DND-41 (cell line): ENCODE measurements at regions not wholly inside any gene's neighbourhood (a gene's known extent, or its start where the extent isn't known, plus 50 kb on each side); places are given as distances from the start of the nearest gene placed in this dataset.
"Not testable (repeated sequence)": the region's sequence is repeated elsewhere in the genome, so short reads cannot be mapped to it uniquely, and the experiment has no call there.

ENCODE experiments used
- EZH2 ChIP-seq: IDR thresholded peaks from 3 replicates; pipeline ENCODE4 v1.6.1; 2012; ENCODE audit warnings: borderline replicate concordance, low read depth, mild to moderate bottlenecking, moderate library complexity, low read length, inconsistent platforms; ENCODE audit not compliant: severe bottlenecking
- TF ChIP-seq, protein P1 (sequence below): IDR thresholded peaks from 2 replicates; pipeline ENCODE4 v1.5.1; 2012; ENCODE audit warnings: borderline replicate concordance, low read length, moderate library complexity, mild to moderate bottlenecking; ENCODE audit not compliant: poor library complexity, severe bottlenecking; ENCODE audit errors: extremely low read depth

DNA sequence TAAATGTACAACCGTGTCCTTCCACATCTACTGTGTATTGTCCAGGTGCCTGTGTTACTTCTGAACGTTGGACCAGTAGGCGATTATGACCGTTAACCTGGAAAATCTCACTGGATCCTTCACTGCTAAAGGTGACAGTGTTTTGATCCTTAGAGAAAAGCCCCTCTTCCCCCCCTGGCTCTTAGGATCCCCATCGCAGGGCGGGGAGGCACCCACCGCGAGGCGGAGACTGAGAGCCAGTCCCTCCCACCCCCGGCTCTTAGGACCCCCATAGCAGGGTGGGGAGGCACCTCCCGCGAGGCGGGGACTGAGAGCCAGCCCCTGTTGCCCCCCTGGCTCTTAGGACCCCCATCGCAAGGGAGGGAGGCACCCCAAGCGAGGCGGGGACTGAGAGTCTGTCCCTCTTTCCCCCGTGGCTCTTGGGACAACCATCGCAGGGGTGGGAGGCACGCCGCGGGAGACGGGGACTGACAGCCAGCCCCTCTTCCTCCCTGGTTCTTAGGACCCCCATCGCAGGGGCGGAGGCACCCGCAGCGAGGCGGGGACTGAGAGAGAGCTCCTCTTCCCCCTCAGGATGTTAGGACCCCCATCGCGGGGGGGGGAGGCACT, 194.3 kb upstream of the PZP start:
- TF ChIP-seq, protein P1, sequence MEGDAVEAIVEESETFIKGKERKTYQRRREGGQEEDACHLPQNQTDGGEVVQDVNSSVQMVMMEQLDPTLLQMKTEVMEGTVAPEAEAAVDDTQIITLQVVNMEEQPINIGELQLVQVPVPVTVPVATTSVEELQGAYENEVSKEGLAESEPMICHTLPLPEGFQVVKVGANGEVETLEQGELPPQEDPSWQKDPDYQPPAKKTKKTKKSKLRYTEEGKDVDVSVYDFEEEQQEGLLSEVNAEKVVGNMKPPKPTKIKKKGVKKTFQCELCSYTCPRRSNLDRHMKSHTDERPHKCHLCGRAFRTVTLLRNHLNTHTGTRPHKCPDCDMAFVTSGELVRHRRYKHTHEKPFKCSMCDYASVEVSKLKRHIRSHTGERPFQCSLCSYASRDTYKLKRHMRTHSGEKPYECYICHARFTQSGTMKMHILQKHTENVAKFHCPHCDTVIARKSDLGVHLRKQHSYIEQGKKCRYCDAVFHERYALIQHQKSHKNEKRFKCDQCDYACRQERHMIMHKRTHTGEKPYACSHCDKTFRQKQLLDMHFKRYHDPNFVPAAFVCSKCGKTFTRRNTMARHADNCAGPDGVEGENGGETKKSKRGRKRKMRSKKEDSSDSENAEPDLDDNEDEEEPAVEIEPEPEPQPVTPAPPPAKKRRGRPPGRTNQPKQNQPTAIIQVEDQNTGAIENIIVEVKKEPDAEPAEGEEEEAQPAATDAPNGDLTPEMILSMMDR = not testable (repeated sequence)
- not testable (repeated sequence) for TF ChIP-seq EZH2
